Central memory CD8-positive, alpha-beta T cell (primary cell): ENCODE measurements at regions not wholly inside any gene's neighbourhood (a gene's known extent, or its start where the extent isn't known, plus 50 kb on each side); places are given as distances from the start of the nearest gene placed in this dataset.
"Not testable (repeated sequence)": the region's sequence is repeated elsewhere in the genome, so short reads cannot be mapped to it uniquely, and the experiment has no call there.

Source experiments
- ATAC-seq: fragments of 150-1000 bp; cut with Tn5 transposase; replicated peaks from 2 replicates; pipeline ENCODE4 v1.10.0; 2022; ENCODE audit warnings: mild to moderate bottlenecking, moderate FRiP score, moderate number of reproducible peaks; ENCODE audit not compliant: poor library complexity, severe bottlenecking; ENCODE audit errors: extremely low read depth
- DNase-seq, 2 donors: peaks; one replicate each; pipeline ENCODE4 v3.0.0; 2021; ENCODE audit warnings: low spot score in 2 of 2
- H3K27ac Mint-ChIP-seq: one replicate; pipeline ENCODE4 v1.8.0; 2022; ENCODE audit warnings: low read depth, mild to moderate bottlenecking, moderate library complexity, mixed read lengths
- H3K27me3 Mint-ChIP-seq: one replicate; pipeline ENCODE4 v1.8.0; 2022; ENCODE audit warnings: mixed read lengths
- H3K36me3 Mint-ChIP-seq: one replicate; pipeline ENCODE4 v1.8.0; 2022; ENCODE audit warnings: mild to moderate bottlenecking, moderate library complexity, mixed read lengths; ENCODE audit not compliant: insufficient read depth
- H3K4me1 Mint-ChIP-seq: one replicate; pipeline ENCODE4 v1.8.0; 2022; ENCODE audit warnings: mixed read lengths
- H3K4me3 Mint-ChIP-seq: one replicate; pipeline ENCODE4 v1.8.0; 2022; ENCODE audit warnings: mild to moderate bottlenecking, moderate library complexity, mixed read lengths
- H3K9me3 Mint-ChIP-seq: one replicate; pipeline ENCODE4 v1.8.0; 2022; ENCODE audit warnings: mixed read lengths

- H3K4me3 Mint-ChIP-seq = no peak overlapping the region
- ATAC-seq (no peak), DNase-seq (no peak)
- H3K9me3 Mint-ChIP-seq = no peaks in the 10 kb centered on the region
- H3K36me3 Mint-ChIP-seq = no peaks in the 10 kb centered on the region
- no peaks in the 10 kb centered on the region for H3K27me3 Mint-ChIP-seq
- H3K4me1 Mint-ChIP-seq = no peaks in the 10 kb centered on the region
- H3K27ac Mint-ChIP-seq = no peak overlapping the region
Measured at GRCh38 chr13:22937241-22937640, 243.5 kb upstream of the SGCG start.

GRCh38 chr13:22937953-22938352, 242.8 kb upstream of the SGCG start:
- Mint-ChIP-seq H3K4me1 (no peaks in the 10 kb centered on the region), H3K27ac (no peak overlapping the region), H3K36me3 (no peaks in the 10 kb centered on the region), H3K9me3 (no peaks in the 10 kb centered on the region), H3K4me3 (no peak overlapping the region), H3K27me3 (no peaks in the 10 kb centered on the region)
- DNase-seq = no peak
- ATAC-seq = no peak

GRCh38 chr13:22938576-22938975, 242.2 kb upstream of the SGCG start:
- H3K27ac Mint-ChIP-seq = no peak overlapping the region
- no peaks in the 10 kb centered on the region for H3K4me1 Mint-ChIP-seq
- ATAC-seq = no peak
- H3K36me3 Mint-ChIP-seq = no peaks in the 10 kb centered on the region
- no peak for DNase-seq
- H3K27me3 Mint-ChIP-seq = peaks cover under 1% of the 10 kb centered on the region
- H3K4me3 Mint-ChIP-seq = no peak overlapping the region
- H3K9me3 Mint-ChIP-seq = no peaks in the 10 kb centered on the region

- no peak for ATAC-seq
- H3K27ac Mint-ChIP-seq = no peak overlapping the region
- no peak overlapping the region for H3K4me3 Mint-ChIP-seq
- no peak for DNase-seq
- no peaks in the 10 kb centered on the region for H3K9me3 Mint-ChIP-seq
- no peaks in the 10 kb centered on the region for H3K36me3 Mint-ChIP-seq
- H3K27me3 Mint-ChIP-seq = peaks cover 7% of the 10 kb centered on the region
- H3K4me1 Mint-ChIP-seq = no peaks in the 10 kb centered on the region
Measured at GRCh38 chr13:22939157-22939556, 241.6 kb upstream of the SGCG start.

GRCh38 chr13:22940090-22940710, 240.6 kb upstream of the SGCG start:
- Mint-ChIP-seq H3K27me3 (peaks cover 13% of the 10 kb centered on the region), H3K27ac (no peak overlapping the region), H3K36me3 (no peaks in the 10 kb centered on the region), H3K4me3 (no peak overlapping the region), H3K9me3 (no peaks in the 10 kb centered on the region), H3K4me1 (no peaks in the 10 kb centered on the region)
- DNase-seq (no peak), ATAC-seq (no peak)

- ATAC-seq = no peak
- peaks cover 13% of the 10 kb centered on the region for H3K27me3 Mint-ChIP-seq
- H3K36me3 Mint-ChIP-seq = no peaks in the 10 kb centered on the region
- no peaks in the 10 kb centered on the region for H3K9me3 Mint-ChIP-seq
- H3K27ac Mint-ChIP-seq = no peak overlapping the region
- H3K4me3 Mint-ChIP-seq = no peak overlapping the region
- DNase-seq = no peak
- H3K4me1 Mint-ChIP-seq = no peaks in the 10 kb centered on the region
Measured at GRCh38 chr13:22940736-22941135, 240.0 kb upstream of the SGCG start.

- not testable (repeated sequence) for H3K4me1 Mint-ChIP-seq, H3K9me3 Mint-ChIP-seq, H3K36me3 Mint-ChIP-seq, DNase-seq, ATAC-seq, H3K27ac Mint-ChIP-seq, H3K4me3 Mint-ChIP-seq
- peaks cover 13% of the 10 kb centered on the region for H3K27me3 Mint-ChIP-seq
Measured at GRCh38 chr13:22941495-22941894, 239.3 kb upstream of the SGCG start.

- not testable (repeated sequence) for H3K27ac Mint-ChIP-seq, DNase-seq, H3K9me3 Mint-ChIP-seq, H3K4me3 Mint-ChIP-seq, ATAC-seq, H3K36me3 Mint-ChIP-seq, H3K4me1 Mint-ChIP-seq
- H3K27me3 Mint-ChIP-seq = peaks cover 13% of the 10 kb centered on the region
Measured at GRCh38 chr13:22942831-22943230, 237.9 kb upstream of the SGCG start.

GRCh38 chr13:22944378-22944777, 236.4 kb upstream of the SGCG start:
- H3K4me1 Mint-ChIP-seq = no peaks in the 10 kb centered on the region
- peaks cover 13% of the 10 kb centered on the region for H3K27me3 Mint-ChIP-seq
- H3K9me3 Mint-ChIP-seq = no peaks in the 10 kb centered on the region
- no peak for ATAC-seq
- no peak overlapping the region for H3K4me3 Mint-ChIP-seq
- DNase-seq = no peak
- no peak overlapping the region for H3K27ac Mint-ChIP-seq
- H3K36me3 Mint-ChIP-seq = no peaks in the 10 kb centered on the region

- Mint-ChIP-seq H3K27me3 (peaks cover 13% of the 10 kb centered on the region), H3K36me3 (no peaks in the 10 kb centered on the region), H3K27ac (no peak overlapping the region), H3K4me3 (no peak overlapping the region), H3K4me1 (no peaks in the 10 kb centered on the region), H3K9me3 (peaks cover 6% of the 10 kb centered on the region)
- ATAC-seq = no peak
- no peak for DNase-seq
Measured at GRCh38 chr13:22945321-22946226, 235.2 kb upstream of the SGCG start.

- DNase-seq (no peak), ATAC-seq (no peak)
- H3K36me3 Mint-ChIP-seq = no peaks in the 10 kb centered on the region
- H3K9me3 Mint-ChIP-seq = peaks cover 14% of the 10 kb centered on the region
- H3K27me3 Mint-ChIP-seq = peaks cover 13% of the 10 kb centered on the region
- no peak overlapping the region for H3K27ac Mint-ChIP-seq
- no peak overlapping the region for H3K4me3 Mint-ChIP-seq
- no peaks in the 10 kb centered on the region for H3K4me1 Mint-ChIP-seq
Measured at GRCh38 chr13:22948421-22948820, 232.4 kb upstream of the SGCG start.

- not testable (repeated sequence) for DNase-seq, H3K36me3 Mint-ChIP-seq, H3K27me3 Mint-ChIP-seq, ATAC-seq, H3K27ac Mint-ChIP-seq, H3K4me3 Mint-ChIP-seq, H3K4me1 Mint-ChIP-seq
- H3K9me3 Mint-ChIP-seq = peaks cover 14% of the 10 kb centered on the region
Measured at GRCh38 chr13:22952018-22952417, 228.8 kb upstream of the SGCG start.

GRCh38 chr13:22955147-22955546, 225.6 kb upstream of the SGCG start:
- H3K4me3 Mint-ChIP-seq, H3K36me3 Mint-ChIP-seq, H3K27me3 Mint-ChIP-seq, ATAC-seq, H3K4me1 Mint-ChIP-seq, H3K27ac Mint-ChIP-seq, DNase-seq: not testable (repeated sequence)
- peaks cover 12% of the 10 kb centered on the region for H3K9me3 Mint-ChIP-seq
